Cardiac fibroblast (primary cell): ENCODE measurements at regions not wholly inside any gene's neighbourhood (a gene's known extent, or its start where the extent isn't known, plus 50 kb on each side); places are given as distances from the start of the nearest gene placed in this dataset.

ENCODE experiments used
- DNase-seq, 2 donors: peaks; one replicate each; pipeline versions ENCODE4 v3.0.0 to v3.0.0-alpha.2; 2010; ENCODE audit warnings: low read depth in 2 of 2
- H3K4me3 ChIP-seq, 2 donors: replicated peaks in 1 of 2; 1 replicate in 1 of 2; 2 replicates in 1 of 2; pipeline ENCODE4 v1.5.1; 2011; ENCODE audit warnings: low read depth in 2 of 2, low read length in 2 of 2, mild to moderate bottlenecking in 2 of 2, moderate library complexity in 1 of 2
- TF ChIP-seq, protein P1 (sequence below): IDR thresholded peaks from one replicate; pipeline ENCODE4 v1.5.1; 2011; ENCODE audit warnings: low read depth, mild to moderate bottlenecking, low read length, inconsistent platforms

DNA sequence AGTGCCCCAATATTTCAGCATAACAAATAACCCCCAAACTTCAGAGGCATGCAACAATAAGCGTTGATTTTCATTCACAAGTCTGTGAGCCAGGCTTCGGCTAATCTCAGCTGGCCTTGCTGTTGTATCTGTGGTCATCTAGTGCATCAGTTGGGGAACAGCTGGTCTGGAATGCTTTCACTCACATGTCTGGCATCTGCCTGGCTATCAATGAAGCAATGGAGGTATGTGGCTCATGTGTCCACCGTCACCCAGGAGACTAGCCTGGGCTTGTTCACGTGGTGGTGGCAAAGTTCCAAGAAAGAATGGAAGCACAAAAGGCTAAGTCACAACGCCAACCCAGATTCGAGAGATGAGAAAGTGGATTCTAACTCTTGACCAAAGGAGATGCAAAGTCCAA, 304.8 kb upstream of the ISX start:
- TF ChIP-seq, protein P1, sequence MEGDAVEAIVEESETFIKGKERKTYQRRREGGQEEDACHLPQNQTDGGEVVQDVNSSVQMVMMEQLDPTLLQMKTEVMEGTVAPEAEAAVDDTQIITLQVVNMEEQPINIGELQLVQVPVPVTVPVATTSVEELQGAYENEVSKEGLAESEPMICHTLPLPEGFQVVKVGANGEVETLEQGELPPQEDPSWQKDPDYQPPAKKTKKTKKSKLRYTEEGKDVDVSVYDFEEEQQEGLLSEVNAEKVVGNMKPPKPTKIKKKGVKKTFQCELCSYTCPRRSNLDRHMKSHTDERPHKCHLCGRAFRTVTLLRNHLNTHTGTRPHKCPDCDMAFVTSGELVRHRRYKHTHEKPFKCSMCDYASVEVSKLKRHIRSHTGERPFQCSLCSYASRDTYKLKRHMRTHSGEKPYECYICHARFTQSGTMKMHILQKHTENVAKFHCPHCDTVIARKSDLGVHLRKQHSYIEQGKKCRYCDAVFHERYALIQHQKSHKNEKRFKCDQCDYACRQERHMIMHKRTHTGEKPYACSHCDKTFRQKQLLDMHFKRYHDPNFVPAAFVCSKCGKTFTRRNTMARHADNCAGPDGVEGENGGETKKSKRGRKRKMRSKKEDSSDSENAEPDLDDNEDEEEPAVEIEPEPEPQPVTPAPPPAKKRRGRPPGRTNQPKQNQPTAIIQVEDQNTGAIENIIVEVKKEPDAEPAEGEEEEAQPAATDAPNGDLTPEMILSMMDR: no peak
- no peak overlapping the region for H3K4me3 ChIP-seq
- no peak for DNase-seq

DNA sequence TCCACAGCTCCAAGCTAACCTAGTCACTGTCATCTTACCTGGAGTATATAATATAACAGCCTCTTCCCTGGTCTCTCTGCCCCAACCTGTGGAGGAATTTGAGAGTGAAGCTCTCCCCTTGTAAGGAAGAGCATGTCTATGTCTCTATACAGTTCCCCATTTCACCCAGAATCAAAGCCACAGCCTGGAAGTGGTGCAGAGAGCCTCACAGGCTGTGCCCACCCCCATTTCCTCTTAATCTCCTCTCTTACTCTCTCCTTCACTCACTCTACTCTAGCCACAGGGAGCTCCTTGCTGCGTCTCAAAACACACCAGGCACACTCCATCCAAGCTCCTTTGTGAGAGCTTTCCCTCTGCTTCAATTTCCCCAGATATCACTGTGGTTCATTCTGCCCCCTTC, 302.5 kb upstream of the ISX start:
- TF ChIP-seq, protein P1: no peak
- no peak overlapping the region for H3K4me3 ChIP-seq
- no peak for DNase-seq

DNA sequence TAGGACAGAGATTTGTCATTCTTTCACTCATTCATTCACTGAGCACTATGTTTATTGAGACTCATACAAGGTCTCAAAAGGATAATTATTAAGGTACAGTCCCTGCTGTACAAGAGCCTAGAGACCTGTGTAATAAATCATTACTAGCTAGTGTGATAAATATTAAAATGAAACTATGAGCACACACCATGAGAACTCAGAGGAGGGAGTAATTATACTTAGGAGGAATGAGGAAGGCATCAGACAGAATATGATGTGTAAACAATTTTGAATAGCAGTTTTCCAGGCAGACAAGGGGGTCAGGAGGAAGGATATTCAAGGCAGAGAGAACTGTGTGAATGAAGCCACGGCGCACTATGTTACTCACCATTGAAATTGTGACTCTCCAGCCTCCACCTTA, 300.8 kb upstream of the ISX start:
- H3K4me3 ChIP-seq: no peak overlapping the region
- TF ChIP-seq, protein P1: no peak
- no peak for DNase-seq

DNA sequence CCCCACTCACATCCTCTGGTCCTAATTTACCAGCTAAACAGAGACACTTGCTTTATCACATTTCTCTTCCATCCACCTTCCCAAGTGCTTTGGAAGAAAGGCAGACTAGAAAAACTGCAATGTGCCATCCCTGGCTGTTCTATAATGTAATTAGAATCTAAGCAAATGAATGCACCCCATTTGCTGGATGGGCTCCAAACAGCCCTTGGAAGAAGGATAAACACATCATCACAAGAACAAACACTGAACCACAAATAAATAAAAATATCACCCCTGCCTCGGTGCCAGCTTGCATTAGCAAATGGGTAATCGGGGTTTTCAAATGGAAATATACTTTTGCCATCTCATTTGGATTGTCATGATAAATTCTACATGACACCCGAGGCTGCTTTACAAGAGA, 296.6 kb upstream of the ISX start:
- no peak overlapping the region for H3K4me3 ChIP-seq

DNA sequence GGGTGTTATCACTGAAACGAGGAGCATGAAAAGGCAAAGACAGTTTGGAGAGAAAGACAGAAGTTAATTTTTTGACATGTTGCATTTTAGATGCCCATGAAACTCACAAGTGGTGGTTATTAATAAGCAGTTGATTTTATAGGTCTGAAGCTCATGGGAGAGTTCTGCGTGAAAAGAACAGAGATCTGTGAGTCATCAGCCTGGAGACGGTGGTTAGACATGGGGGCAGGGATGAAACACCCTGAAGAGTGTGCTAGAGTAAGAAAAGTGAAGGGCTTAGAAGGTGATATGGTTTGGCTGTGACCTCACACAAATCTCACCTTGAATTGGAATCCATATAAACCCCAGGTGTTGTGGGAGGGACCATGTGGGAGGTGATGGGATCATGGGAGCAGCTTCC, 289.1 kb upstream of the ISX start:
- no peak for DNase-seq
- no peak overlapping the region for H3K4me3 ChIP-seq
- TF ChIP-seq, protein P1: no peak

More for the DNA sequence above, 296.6 kb upstream of the ISX start:
- TF ChIP-seq, protein P1: no peak
- DNase-seq: no peak

DNA sequence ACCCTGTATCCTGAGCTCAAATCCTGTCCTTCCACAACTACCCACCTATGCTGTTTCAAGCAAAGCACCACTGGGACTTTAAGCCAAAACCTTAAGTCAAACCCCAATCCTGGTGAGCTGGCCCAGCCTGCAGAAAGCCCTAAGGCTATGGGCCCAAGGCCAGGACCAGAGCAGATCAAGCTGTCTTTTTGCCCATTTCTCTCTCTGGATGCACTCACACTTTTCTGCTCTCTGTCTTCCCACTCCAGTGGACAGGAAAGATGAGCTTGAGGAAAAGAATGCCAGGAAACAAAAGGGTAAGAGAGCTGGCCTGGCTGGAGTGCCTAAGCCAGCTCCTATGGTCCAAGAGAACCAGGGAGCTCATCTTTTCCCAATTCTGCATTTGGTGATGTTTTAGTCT, 284.3 kb upstream of the ISX start:
- H3K4me3 ChIP-seq: no peak overlapping the region
- TF ChIP-seq, protein P1: no peak
- DNase-seq: no peak

DNA sequence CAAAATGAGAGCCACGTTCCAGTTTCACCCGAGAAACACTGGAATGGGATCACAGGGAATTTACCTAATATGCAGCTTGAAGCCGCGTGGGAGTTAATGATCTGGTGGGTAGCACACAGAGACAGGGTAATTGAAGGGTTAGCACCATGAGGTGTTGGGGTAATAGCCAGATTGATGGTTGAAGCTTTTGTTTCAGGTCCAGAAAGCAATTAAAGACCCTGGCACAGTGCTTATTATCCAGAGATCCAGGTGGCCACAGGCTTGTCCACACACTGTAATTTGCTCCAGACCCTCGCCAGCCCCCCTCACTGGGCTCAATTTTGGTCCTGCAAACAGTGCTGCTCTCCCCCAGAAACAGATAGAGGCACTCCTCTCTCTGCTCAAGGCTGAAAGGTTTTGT, 282.5 kb upstream of the ISX start:
- no peak for DNase-seq
- TF ChIP-seq, protein P1: no peak
- H3K4me3 ChIP-seq: no peak overlapping the region
